GM12873 (cell line): ENCODE measurements at regions not wholly inside any gene's neighbourhood (a gene's known extent, or its start where the extent isn't known, plus 50 kb on each side); places are given as distances from the start of the nearest gene placed in this dataset.

ENCODE experiments used
- CTCF ChIP-seq: IDR thresholded peaks from 2 replicates; pipeline ENCODE4 v1.5.1; 2012; ENCODE audit warnings: low read depth, mild to moderate bottlenecking, moderate library complexity, low read length, control low read depth; ENCODE audit not compliant: insufficient read depth; ENCODE audit errors: missing control alignments

GRCh38 chr3:87161013-87161412 lies 66.1 kb upstream of the CHMP2B start:
- TF ChIP-seq CTCF, result no peak

GRCh38 chr3:87158823-87159222 lies 68.3 kb upstream of the CHMP2B start:
- TF ChIP-seq CTCF, result no peak

DNA sequence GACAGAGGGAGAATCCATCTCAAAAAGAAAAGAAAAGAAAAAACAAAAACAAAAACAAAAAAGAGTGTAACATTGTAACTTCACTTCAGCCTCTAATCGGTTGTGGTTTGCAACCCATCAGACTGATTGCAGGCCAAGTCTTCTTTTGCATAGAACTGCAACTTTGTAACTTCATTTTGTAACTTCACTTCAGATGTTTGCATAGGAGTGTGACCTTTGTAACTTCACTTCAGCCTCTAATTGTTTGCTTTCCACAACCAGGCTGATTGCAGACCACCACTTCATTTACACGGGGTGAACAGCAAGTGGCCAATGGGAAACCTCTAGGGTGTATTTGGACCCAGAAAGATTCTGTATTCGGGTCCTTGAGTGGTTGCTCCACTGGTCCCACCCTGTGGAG lies 79.1 kb upstream of the CHMP2B start:
- TF ChIP-seq CTCF, result no peak

DNA sequence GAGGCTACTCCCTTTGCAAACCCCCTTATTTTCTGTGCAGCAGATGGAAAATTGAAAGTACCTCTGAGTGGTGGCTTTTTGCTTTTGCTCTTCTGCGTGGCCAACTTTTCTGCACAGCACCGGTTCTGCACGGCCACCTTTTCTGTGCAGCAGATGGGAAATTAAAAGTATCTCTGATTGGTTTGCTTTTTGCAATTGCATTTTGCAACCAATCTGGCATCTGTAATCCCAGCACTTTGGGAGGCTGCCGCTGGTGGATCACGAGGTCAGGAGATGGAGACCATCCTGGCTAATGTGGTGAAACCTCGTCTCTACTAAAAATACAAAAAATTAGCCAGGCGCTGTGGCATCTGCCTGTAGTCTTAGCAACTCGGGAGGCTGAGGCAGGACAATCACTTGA lies 79.5 kb upstream of the CHMP2B start:
- no peak for TF ChIP-seq CTCF

- peak; percentile 60 for TF ChIP-seq CTCF
These were observed 81.6 kb upstream of the CHMP2B start for GRCh38 chr3:87145553-87145952.

GRCh38 chr3:87136066-87136596 lies 91.0 kb upstream of the CHMP2B start:
- TF ChIP-seq CTCF, result no peak

GRCh38 chr3:87135412-87135811 lies 91.7 kb upstream of the CHMP2B start:
- TF ChIP-seq CTCF, result no peak
